Glomerular endothelial cell (primary cell): ENCODE measurements at regions not wholly inside any gene's neighbourhood (a gene's known extent, or its start where the extent isn't known, plus 50 kb on each side); places are given as distances from the start of the nearest gene placed in this dataset.
"Not testable (repeated sequence)": the region's sequence is repeated elsewhere in the genome, so short reads cannot be mapped to it uniquely, and the experiment has no call there.

ENCODE experiments used
- DNase-seq: peaks from one replicate; pipeline ENCODE4 v3.0.0-alpha.2; 2011; ENCODE audit warnings: low read depth, low spot score; ENCODE audit errors: extremely low read depth

GRCh38 chr13:70814684-70815083 is 706.4 kb upstream of the KLHL1 start:
- no peak for DNase-seq

- DNase-seq, result no peak
Observed at GRCh38 chr13:70812481-70812880, 704.2 kb upstream of the KLHL1 start.

- DNase-seq, result no peak
Observed at GRCh38 chr13:70809588-70809987, 701.3 kb upstream of the KLHL1 start.

GRCh38 chr13:70798385-70798784 is 690.1 kb upstream of the KLHL1 start:
- DNase-seq, result no peak

- DNase-seq, result no peak
Observed at GRCh38 chr13:70795484-70795883, 687.2 kb upstream of the KLHL1 start.

GRCh38 chr13:70792121-70792520 is 683.9 kb upstream of the KLHL1 start:
- no peak for DNase-seq

GRCh38 chr13:70789751-70790150 is 681.5 kb upstream of the KLHL1 start:
- DNase-seq, result no peak

- no peak for DNase-seq
Observed at GRCh38 chr13:70788074-70788473, 679.8 kb upstream of the KLHL1 start.

- DNase-seq, result no peak
Observed at GRCh38 chr13:70784207-70784989, 676.1 kb upstream of the KLHL1 start.

GRCh38 chr13:70769817-70770216 is 661.6 kb upstream of the KLHL1 start:
- DNase-seq, result no peak

- no peak for DNase-seq
Observed at GRCh38 chr13:70758932-70759331, 650.7 kb upstream of the KLHL1 start.

- no peak for DNase-seq
Observed at GRCh38 chr13:70756088-70756487, 647.8 kb upstream of the KLHL1 start.

- DNase-seq, result no peak
Observed at GRCh38 chr13:70755456-70755855, 647.2 kb upstream of the KLHL1 start.

GRCh38 chr13:70747262-70747661 is 639.0 kb upstream of the KLHL1 start:
- DNase-seq, result no peak

- not testable (repeated sequence) for DNase-seq
Observed at GRCh38 chr13:70746469-70746868, 638.2 kb upstream of the KLHL1 start.

GRCh38 chr13:70736622-70737317 is 628.5 kb upstream of the KLHL1 start:
- DNase-seq, result no peak

GRCh38 chr13:70732611-70733010 is 624.4 kb upstream of the KLHL1 start:
- DNase-seq, result no peak

GRCh38 chr13:70729369-70729768 is 621.1 kb upstream of the KLHL1 start:
- DNase-seq, result no peak

GRCh38 chr13:70723732-70724131 is 615.5 kb upstream of the KLHL1 start:
- no peak for DNase-seq

GRCh38 chr13:70720386-70720785 is 612.1 kb upstream of the KLHL1 start:
- no peak for DNase-seq

GRCh38 chr13:70714993-70715392 is 606.7 kb upstream of the KLHL1 start:
- no peak for DNase-seq

GRCh38 chr13:70708775-70709174 is 600.5 kb upstream of the KLHL1 start:
- DNase-seq, result peak; percentile 47
